HG02571 (cell line): ENCODE measurements at regions not wholly inside any gene's neighbourhood (a gene's known extent, or its start where the extent isn't known, plus 50 kb on each side); places are given as distances from the start of the nearest gene placed in this dataset.
"Not testable (repeated sequence)": the region's sequence is repeated elsewhere in the genome, so short reads cannot be mapped to it uniquely, and the experiment has no call there.

Experiments used
- ATAC-seq: cut with Tn5 transposase; IDR thresholded peaks from one replicate; pipeline ENCODE4 v1.9.1; 2021; ENCODE audit warnings: mild to moderate bottlenecking, moderate library complexity; ENCODE audit not compliant: unreplicated experiment

DNA sequence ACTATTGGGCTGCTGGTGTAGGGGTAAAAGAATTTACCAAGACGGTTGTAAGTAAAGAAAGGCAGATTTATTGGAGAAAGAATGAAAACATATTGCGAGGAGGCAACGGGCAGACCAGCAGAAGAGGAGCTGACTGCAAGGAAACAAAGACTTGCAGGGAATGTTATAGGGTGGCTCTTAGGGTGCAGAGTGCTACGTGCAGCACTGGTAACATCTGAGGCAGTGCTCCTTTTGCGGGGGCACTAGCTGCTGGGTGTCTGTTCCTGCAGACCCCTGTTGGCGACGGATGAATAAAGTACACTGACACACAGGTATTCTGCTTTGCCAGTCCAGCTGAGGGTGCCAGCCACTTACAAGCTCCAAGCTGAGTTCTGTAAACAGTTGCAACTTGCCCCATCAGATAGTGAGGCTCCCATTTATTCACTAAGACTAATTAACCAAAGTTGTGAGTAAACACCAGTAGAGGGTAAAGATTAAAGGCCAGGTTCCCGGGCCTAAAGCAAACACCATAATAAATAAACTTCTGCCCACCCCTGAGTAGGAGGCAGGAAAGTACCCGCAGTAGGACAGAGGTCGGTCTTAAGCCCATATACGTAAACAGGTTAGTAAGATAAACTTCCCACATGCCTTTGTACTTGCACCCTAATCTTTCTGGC lies 140.2 kb upstream of the KCNK1 start:
- ATAC-seq = no peak

DNA sequence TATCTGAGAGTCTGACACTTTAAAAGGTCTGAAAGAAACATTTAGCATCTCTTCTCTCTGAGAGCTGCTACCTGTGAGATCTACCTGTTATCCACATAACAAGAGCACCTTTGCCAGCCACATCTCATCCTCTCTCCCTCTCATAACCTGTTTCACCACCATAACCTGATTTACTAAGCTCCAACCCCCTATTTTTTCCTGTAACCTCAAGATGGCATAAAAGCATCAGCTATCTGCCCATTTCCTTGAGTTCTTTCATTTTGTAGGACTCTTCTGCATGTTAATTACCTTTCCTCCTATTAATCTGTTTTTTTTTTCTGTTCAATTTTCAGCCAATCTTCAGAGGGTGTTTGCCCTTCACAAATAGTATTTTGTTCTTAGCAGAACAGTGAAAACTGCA lies 136.5 kb upstream of the KCNK1 start:
- no peak for ATAC-seq

GRCh38 chr1:233478611-233479010 lies 135.3 kb upstream of the KCNK1 start:
- no peak for ATAC-seq

GRCh38 chr1:233479110-233479890 lies 134.6 kb upstream of the KCNK1 start:
- no peak for ATAC-seq

DNA sequence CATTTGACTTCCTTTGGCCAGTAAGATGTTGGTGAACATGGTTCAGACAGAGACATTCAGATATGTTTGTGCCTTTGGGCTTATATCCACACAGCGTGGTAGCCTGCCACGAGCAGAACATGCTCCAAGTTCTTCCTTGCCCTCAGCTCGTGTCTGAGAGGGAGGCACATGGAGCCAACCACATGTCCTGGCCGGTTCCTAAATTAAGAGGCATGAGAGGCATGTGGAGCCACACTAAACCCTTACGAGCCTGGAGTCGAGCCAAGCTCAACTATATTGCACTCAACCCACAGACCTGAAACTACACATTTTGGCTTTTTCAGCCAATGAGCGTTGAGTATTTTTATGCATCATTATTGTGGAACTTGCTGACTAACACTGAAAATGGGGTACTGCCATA lies 133.7 kb upstream of the KCNK1 start:
- no peak for ATAC-seq

DNA sequence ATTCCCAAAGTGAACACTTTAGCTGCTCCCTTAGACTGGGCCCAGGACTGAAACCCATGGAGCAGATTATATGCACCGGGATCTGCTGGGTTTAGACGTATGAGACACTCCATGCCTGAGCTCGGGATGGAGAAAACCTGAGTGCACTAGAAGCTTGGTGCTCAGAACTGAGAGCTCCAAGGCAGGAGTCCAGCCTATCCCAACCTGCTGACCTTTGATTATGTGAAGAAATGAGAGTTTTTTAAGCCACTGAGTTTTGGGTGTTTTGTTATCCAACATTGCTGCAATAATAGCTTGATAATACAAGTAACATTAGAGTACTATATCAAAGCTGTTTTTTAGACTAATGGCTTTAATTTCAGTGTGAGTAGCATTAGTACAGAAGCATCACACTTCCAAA lies 131.5 kb upstream of the KCNK1 start:
- no peak for ATAC-seq

- ATAC-seq = no peak
These were observed 128.5 kb upstream of the KCNK1 start for GRCh38 chr1:233485385-233485784.

- ATAC-seq = no peak
These were observed 128.0 kb upstream of the KCNK1 start for GRCh38 chr1:233485809-233486398.

GRCh38 chr1:233487408-233487807 lies 126.5 kb upstream of the KCNK1 start:
- ATAC-seq = no peak

GRCh38 chr1:233489411-233489810 lies 124.5 kb upstream of the KCNK1 start:
- ATAC-seq = no peak

- no peak for ATAC-seq
These were observed 123.4 kb upstream of the KCNK1 start for GRCh38 chr1:233490488-233490887.

DNA sequence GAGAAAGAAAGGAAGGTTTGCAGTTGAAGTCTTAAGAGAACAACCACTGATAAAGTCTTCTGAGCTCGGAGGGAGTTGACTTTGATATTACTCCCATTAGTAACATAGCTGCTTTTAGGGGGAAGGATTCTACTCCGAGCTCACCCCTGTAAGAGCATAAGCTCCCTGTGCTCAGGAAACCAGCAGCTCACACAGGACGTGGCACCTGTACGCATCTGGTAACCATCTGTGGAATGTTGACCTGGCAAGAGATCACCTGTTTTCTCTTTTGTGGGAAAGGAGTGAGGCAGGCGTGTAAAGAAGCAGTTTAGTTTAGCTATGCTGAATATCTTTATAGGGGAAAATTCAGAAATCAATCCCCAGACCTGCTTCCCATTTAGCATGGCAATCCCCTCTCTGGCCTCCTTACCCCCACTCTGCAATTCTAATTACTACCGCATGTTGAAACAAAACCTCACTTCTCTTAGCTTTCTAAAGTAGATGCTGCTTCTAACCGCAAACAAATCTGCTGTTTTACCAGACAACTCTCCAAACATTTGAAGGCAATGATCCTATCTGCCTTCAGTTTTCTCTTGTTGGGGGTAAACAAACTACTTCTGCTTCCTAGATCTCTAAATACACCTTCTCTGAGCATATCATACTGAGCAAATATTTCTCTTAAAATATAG lies 121.8 kb upstream of the KCNK1 start:
- no peak for ATAC-seq

GRCh38 chr1:233496993-233497392 lies 116.9 kb upstream of the KCNK1 start:
- no peak for ATAC-seq

GRCh38 chr1:233497679-233498078 lies 116.2 kb upstream of the KCNK1 start:
- no peak for ATAC-seq

DNA sequence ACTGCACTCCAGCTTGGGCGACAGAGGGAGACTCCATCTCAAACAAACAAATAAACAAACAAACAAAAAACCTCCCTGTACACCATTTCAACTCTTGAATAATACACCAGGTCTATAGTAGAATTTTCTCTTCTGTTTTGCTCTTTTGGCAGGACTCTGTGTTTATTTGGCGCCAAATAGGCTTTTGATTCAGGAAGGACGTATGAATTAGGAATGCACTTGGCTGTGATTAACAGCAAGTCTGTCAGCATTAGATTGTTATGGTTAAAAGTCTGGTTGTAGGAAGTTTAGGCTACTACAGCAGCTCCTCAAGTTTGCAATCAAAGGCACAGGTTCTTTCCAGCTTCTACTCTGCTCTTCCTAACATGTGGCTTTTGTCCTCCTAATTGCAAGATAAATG lies 113.8 kb upstream of the KCNK1 start:
- ATAC-seq = no peak

DNA sequence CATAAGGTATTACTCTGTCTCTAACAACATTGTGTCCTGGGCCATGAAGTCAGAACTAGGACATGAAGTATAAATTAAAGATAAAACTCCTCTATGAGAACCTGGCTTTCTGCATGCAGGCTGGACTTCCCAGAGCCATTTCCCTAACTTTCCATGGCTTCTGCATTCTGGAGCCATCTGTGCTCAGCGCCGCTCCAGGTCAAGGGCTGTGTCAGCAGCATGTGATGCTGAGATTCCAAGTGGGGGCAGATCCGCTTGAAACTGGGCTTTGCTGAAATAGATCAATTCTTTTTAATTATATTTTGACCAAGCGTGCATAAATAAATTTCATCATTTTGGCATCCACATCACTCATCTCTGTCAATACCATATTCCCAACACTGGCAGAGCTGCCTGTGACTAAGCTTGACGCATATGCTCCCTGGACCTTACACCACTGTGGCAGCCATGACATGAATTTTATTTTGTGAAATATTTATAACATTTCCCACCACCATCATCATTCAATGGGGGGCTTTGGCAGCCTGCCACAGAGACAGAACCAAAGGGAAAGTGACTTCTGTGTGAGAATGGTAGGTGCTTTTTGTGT lies 110.4 kb upstream of the KCNK1 start:
- no peak for ATAC-seq

GRCh38 chr1:233505130-233505529 lies 108.8 kb upstream of the KCNK1 start:
- no peak for ATAC-seq

- ATAC-seq = not testable (repeated sequence)
These were observed 108.0 kb upstream of the KCNK1 start for GRCh38 chr1:233505889-233506288.

DNA sequence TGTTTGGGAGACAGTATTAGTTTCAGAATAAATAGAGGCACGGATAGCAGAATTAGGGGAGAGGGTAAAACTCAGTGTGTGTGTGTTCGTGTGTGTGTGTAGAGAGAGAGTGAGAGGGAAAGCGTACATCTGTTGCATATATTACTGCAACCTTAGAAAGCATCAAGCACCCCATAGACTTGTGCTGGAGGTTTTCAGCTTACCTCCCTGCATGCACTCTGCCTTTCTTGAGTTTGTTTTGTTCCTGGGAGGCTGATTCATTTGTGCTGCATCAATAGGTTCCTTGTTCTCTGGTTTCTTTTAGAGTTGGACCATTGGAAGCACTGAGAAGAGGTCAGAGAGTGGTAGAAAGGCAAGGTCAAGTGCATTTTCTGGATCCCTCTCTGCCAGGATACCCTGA lies 104.4 kb upstream of the KCNK1 start:
- no peak for ATAC-seq

DNA sequence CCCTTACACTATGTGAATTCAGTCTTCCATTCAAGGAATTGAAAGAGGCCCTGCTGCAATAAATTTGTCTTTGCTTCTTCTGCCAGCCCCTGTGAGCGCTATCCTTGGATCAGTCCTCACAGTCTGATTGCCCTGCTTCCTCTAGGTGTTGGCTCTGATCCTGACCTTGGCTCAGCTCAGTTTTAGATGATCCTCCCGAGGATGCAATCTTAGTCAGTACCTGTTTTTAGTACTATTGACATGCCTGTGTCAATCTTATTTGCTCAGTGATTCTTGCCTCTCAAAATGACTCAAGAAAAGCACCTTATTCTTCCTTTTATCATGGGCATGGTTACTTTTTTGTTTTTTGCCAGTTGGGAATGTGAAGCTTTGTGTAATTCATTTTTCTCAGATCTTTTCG lies 101.4 kb upstream of the KCNK1 start:
- ATAC-seq = no peak

- no peak for ATAC-seq
These were observed 100.5 kb upstream of the KCNK1 start for GRCh38 chr1:233513431-233513830.
